Endothelial cell of umbilical vein (primary cell): ENCODE measurements at regions not wholly inside any gene's neighbourhood (a gene's known extent, or its start where the extent isn't known, plus 50 kb on each side); places are given as distances from the start of the nearest gene placed in this dataset.

Experiments
- BruUV-seq: library from RNA; stranded (reverse); fragments of 400-500 nt; replicated peaks from 2 replicates; lab custom pipeline; 2021; lab: Mats Ljungman, UMichigan
- CTCF ChIA-PET: fragments of 300-600, 350-600 bp; sonication (Branson Sonifier 250); formaldehyde crosslinking; loops from one replicate; lab custom pipeline; 2021; ENCODE audit warnings: antibody characterized with exemption, inconsistent platforms; lab: Charles Lee
- POLR2A ChIA-PET: fragments of 300-600, 350-600 bp; sonication (Branson Sonifier 250); formaldehyde crosslinking; loops from one replicate; lab custom pipeline; 2021; ENCODE audit warnings: antibody characterized with exemption, inconsistent platforms; lab: Charles Lee
- DNase-seq: peaks from one replicate; pipeline ENCODE4 v3.0.0-alpha.2; 2011; ENCODE audit warnings: low read depth, low spot score
- FAIRE-seq: peaks from 2 replicates; lab custom pipeline; 2011; peaks lifted over from hg19 to GRCh38; lab: Jason Lieb, UNC
- H2AFZ ChIP-seq: 2 replicates; pipeline ENCODE4 v1.6.0; 2012; ENCODE audit warnings: low read depth, low read length, control low read depth, inconsistent platforms
- H3K27ac ChIP-seq: 2 replicates; pipeline ENCODE4 v1.5.1; 2011; ENCODE audit warnings: low read depth, mild to moderate bottlenecking, control low read depth, low read length, moderate library complexity; ENCODE audit not compliant: insufficient read depth
- H3K27me3 ChIP-seq, 2 experiments: 2 replicates each; pipeline versions ENCODE4 v1.6.0 to v1.6.1; 2011; ENCODE audit warnings: low read length in 2 of 2, mixed read lengths in 1 of 2; ENCODE audit not compliant: control insufficient read depth in 2 of 2, insufficient read depth in 2 of 2
- H3K36me3 ChIP-seq, 2 experiments: 2 replicates in 1 of 2; 3 replicates in 1 of 2; pipeline ENCODE4 v1.5.1; 2011; ENCODE audit warnings: low read length in 2 of 2, mild to moderate bottlenecking in 1 of 2, moderate library complexity in 1 of 2; ENCODE audit not compliant: control insufficient read depth in 2 of 2, insufficient read depth in 2 of 2; ENCODE audit errors: extremely low read depth in 1 of 2
- H3K4me1 ChIP-seq: 3 replicates; pipeline ENCODE4 v1.5.1; 2011; ENCODE audit warnings: mild to moderate bottlenecking, low read length; ENCODE audit not compliant: control insufficient read depth, insufficient read depth; ENCODE audit errors: extremely low read depth
- H3K4me2 ChIP-seq: 2 replicates; pipeline ENCODE4 v1.6.1; 2011; ENCODE audit warnings: low read length, control low read depth, mixed read lengths; ENCODE audit not compliant: insufficient read depth
- H3K4me3 ChIP-seq, 3 experiments: fragments of 200-600 bp in 1 of 3; sonication (generic), shearing (Covaris generic) in 1 of 3; replicated peaks in 1 of 3; 2 replicates each; pipeline ENCODE4 v1.5.1; 2011 to 2016; ENCODE audit warnings: control low read depth in 3 of 3, low read length in 3 of 3, mild to moderate bottlenecking in 2 of 3, inconsistent platforms in 1 of 3, low read depth in 1 of 3, moderate library complexity in 1 of 3; ENCODE audit not compliant: insufficient read depth in 1 of 3
- H3K79me2 ChIP-seq: 2 replicates; pipeline ENCODE4 v1.6.0; 2012; ENCODE audit warnings: low read length, inconsistent platforms; ENCODE audit not compliant: control insufficient read depth, insufficient read depth
- H3K9ac ChIP-seq: replicated peaks from 2 replicates; pipeline ENCODE3; 2011; ENCODE audit warnings: low read length, control low read depth; ENCODE audit not compliant: insufficient read depth; ENCODE audit errors: extremely low read depth
- H3K9me1 ChIP-seq: replicated peaks from 3 replicates; pipeline ENCODE4 v1.6.0; 2011; ENCODE audit warnings: mild to moderate bottlenecking, low read length; ENCODE audit not compliant: control insufficient read depth, insufficient read depth; ENCODE audit errors: extremely low read depth
- H3K9me3 ChIP-seq: replicated peaks from 2 replicates; pipeline ENCODE4 v1.5.1; 2012; ENCODE audit warnings: low read length, inconsistent platforms; ENCODE audit not compliant: control insufficient read depth, insufficient read depth
- H4K20me1 ChIP-seq: replicated peaks from 2 replicates; pipeline ENCODE3; 2011; ENCODE audit warnings: mild to moderate bottlenecking, low read length; ENCODE audit not compliant: control insufficient read depth, insufficient read depth; ENCODE audit errors: extremely low read depth
- EZH2 ChIP-seq: IDR thresholded peaks from 2 replicates; pipeline ENCODE4 v1.6.1; 2012; ENCODE audit warnings: borderline replicate concordance, low read depth, mild to moderate bottlenecking, moderate library complexity, low read length, inconsistent platforms; ENCODE audit not compliant: severe bottlenecking
- FOS ChIP-seq: IDR thresholded peaks from 2 replicates; pipeline ENCODE4 v1.6.1; 2011; ENCODE audit warnings: mild to moderate bottlenecking, low read length, moderate library complexity, borderline replicate concordance; ENCODE audit not compliant: insufficient read depth
- GATA2 ChIP-seq: IDR thresholded peaks from 2 replicates; pipeline ENCODE4 v1.7.0; 2011; ENCODE audit warnings: low read depth, mild to moderate bottlenecking, moderate library complexity, mixed read lengths, low read length; ENCODE audit not compliant: insufficient read length, insufficient read depth
- JUN ChIP-seq: IDR thresholded peaks from 2 replicates; pipeline ENCODE4 v1.6.1; 2011; ENCODE audit warnings: borderline replicate concordance, low read depth; ENCODE audit not compliant: insufficient read length, insufficient read depth
- MYC ChIP-seq: IDR thresholded peaks from one replicate; pipeline ENCODE4 v1.6.1; 2011; ENCODE audit warnings: mild to moderate bottlenecking, low read depth, low read length
- POLR2A ChIP-seq: IDR thresholded peaks from 2 replicates; pipeline ENCODE4 v1.6.1; 2012; ENCODE audit warnings: low read depth, mild to moderate bottlenecking, control low read depth, low read length
- POLR2AphosphoS5 ChIP-seq: IDR thresholded peaks from 2 replicates; pipeline ENCODE4 v1.6.1; 2012; ENCODE audit warnings: low read depth, mild to moderate bottlenecking, control low read depth, low read length, moderate library complexity; ENCODE audit not compliant: insufficient read depth
- dilution Hi-C: fragments of 300-500 bp; cut with MboI; formaldehyde crosslinking; loops from one replicate; pipeline ENCODE4 v1.15.0; 2019; ENCODE audit warnings: low sequenced_read_pairs; ENCODE audit not compliant: extremely low pct_ligation_motif_present
- intact Hi-C: fragments of 100-400 bp; cut with micrococcal nuclease; formaldehyde crosslinking; loops from one replicate; pipeline ENCODE4 v1.10.0; 2022
- TF ChIP-seq, protein P1 (sequence below), 2 donors: IDR thresholded peaks; 1 replicate in 1 of 2; 2 replicates in 1 of 2; pipeline ENCODE4 v1.5.1; 2011; ENCODE audit warnings: low read length in 2 of 2, mild to moderate bottlenecking in 2 of 2, moderate library complexity in 2 of 2, control low read depth in 1 of 2, inconsistent platforms in 1 of 2, low read depth in 1 of 2; ENCODE audit not compliant: insufficient read depth in 1 of 2; ENCODE audit errors: extremely low read depth in 1 of 2
- TF ChIP-seq, protein P2 (sequence below): IDR thresholded peaks from 2 replicates; pipeline ENCODE4 v1.6.1; 2011; ENCODE audit not compliant: insufficient read depth, insufficient read length

GRCh38 chr6:120587381-120587780 is 746.9 kb downstream of the TBC1D32 start:
- no peaks in the 10 kb centered on the region for H3K9me1 ChIP-seq
- H3K36me3 ChIP-seq, result no peaks in the 10 kb centered on the region
- H3K9me3 ChIP-seq, result no peaks in the 10 kb centered on the region
- no peaks in the 10 kb centered on the region for H3K79me2 ChIP-seq
- no peak overlapping the region for H3K4me2 ChIP-seq
- DNase-seq (no peak), FAIRE-seq (no peak)
- no peaks in the 10 kb centered on the region for H3K27me3 ChIP-seq
- no peak overlapping the region for H3K27ac ChIP-seq
- no peaks in the 10 kb centered on the region for H4K20me1 ChIP-seq
- intact Hi-C loops (no loop called here), dilution Hi-C loops (no loop called here)
- ChIA-PET CTCF (no interaction called here), POLR2A (no interaction called here)
- BruUV-seq, result no TSS peak
- TF ChIP-seq FOS (no peak), GATA2 (no peak), POLR2AphosphoS5 (no peak), JUN (no peak), POLR2A (no peak), EZH2 (no peak), MYC (no peak)
- TF ChIP-seq, protein P1, sequence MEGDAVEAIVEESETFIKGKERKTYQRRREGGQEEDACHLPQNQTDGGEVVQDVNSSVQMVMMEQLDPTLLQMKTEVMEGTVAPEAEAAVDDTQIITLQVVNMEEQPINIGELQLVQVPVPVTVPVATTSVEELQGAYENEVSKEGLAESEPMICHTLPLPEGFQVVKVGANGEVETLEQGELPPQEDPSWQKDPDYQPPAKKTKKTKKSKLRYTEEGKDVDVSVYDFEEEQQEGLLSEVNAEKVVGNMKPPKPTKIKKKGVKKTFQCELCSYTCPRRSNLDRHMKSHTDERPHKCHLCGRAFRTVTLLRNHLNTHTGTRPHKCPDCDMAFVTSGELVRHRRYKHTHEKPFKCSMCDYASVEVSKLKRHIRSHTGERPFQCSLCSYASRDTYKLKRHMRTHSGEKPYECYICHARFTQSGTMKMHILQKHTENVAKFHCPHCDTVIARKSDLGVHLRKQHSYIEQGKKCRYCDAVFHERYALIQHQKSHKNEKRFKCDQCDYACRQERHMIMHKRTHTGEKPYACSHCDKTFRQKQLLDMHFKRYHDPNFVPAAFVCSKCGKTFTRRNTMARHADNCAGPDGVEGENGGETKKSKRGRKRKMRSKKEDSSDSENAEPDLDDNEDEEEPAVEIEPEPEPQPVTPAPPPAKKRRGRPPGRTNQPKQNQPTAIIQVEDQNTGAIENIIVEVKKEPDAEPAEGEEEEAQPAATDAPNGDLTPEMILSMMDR (IDR thresholded peaks at IDR 0.05; ENCODE audit: extremely low read depth in 1 of 2, insufficient read depth in 1 of 2, low read depth in 1 of 2, low read length in 2 of 2), result no peak
- TF ChIP-seq, protein P2, sequence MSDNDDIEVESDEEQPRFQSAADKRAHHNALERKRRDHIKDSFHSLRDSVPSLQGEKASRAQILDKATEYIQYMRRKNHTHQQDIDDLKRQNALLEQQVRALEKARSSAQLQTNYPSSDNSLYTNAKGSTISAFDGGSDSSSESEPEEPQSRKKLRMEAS, result no peak
- no peak overlapping the region for H2AFZ ChIP-seq
- H3K4me1 ChIP-seq, result no peaks in the 10 kb centered on the region
- no peak overlapping the region for H3K4me3 ChIP-seq
- no peak overlapping the region for H3K9ac ChIP-seq
